EH (cell line): ENCODE measurements at regions not wholly inside any gene's neighbourhood (a gene's known extent, or its start where the extent isn't known, plus 50 kb on each side); places are given as distances from the start of the nearest gene placed in this dataset.
A peak's percentile ranks its signal among the peaks of the same experiment; 100 is the strongest.

Experiments used
- DNase-seq: peaks from one replicate; pipeline ENCODE4 v3.0.0-alpha.2; 2015; ENCODE audit warnings: low read depth

DNA sequence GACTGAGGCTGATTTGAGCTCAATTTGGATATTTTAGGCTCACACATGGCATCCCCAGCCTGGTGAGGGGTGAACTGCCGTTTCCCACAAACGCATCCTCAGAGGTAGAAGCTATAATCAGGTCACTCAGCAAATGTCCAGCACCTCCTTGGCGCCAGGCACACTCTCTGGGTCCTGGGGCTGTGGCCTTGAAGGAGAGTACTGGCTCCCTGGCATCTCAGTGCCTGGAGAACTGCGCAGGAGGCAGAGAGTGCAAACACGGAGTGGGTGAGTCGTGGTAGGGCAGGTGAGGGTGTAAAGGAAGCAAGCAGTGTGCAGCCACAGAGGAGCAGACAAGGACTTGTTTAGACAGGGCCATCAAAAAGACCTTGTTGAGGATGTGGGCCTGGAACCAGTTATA is 224.0 kb upstream of the ZNF32 start:
- DNase-seq = no peak

DNA sequence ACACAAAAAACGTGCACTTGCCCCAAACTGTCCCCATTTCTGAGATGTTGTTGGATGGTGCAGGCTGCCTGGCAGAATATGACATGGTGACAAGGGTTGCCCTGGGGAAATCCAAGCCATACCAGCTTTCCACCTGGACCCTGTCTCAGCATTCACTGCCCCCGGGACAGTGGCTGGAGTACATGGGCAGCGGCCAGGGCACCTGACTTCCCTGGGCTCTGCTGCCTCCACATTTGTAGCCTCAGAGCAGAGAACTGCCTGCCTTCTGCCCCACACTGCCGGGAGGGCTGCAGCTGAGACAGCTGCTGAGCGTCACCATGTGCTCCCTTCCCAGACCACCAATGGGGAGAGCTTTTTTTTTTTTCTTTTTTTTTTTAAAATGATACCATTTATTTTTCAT is 222.9 kb upstream of the ZNF32 start:
- no peak for DNase-seq

DNA sequence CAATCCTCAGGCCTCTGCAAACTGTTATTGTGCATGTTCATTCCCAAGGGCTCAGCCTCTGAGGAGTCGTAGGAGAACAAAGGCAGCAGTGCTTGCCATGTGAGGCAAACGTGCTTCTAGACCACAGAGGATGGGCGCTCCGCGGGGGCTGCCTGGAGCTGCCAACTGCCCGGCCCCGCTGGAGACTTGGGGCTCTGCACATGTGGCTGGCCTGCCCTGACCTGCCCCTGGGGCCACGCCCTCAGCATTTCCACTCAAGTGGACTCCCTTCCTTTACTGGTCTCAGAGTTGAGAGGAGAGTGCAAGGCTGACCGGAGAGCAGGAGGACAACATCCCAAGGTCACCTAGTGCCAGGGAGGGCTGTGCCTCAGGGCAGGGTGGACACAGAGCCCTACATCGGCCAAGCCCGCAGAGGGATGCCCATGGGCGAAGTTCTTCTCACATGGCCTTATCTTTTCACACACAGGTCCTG is 222.3 kb upstream of the ZNF32 start:
- DNase-seq = no peak

DNA sequence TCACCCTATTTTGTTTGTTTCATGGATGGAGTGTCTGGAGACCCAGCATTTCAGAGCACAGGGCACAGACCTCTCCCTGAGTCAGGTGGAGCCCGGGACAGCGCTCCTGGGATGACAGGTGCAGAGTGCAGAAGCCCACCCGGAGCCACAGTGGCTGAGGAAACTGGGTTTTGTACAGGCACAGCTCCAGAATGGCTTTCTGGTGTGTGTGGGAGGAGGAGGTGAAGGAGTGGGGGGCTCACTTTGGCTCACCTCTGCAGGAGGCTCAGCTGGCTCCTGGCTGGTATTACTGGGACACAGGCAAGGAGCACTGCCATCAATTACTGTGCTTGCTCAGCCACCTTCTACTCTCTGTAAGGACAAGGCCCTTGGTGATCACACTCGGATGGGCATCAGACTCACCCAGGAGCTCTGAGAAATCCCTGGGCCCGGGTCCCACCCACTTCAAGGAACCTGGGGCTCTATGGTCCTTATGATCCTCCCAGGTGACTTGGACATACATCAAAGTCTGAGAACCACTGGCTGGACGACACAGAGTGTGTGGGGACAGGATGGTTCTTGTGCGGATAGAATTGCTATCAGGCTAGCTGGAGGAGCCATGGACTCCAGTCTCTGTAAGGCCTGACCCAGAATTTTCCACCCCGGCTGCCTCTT is 221.1 kb upstream of the ZNF32 start:
- DNase-seq = no peak

DNA sequence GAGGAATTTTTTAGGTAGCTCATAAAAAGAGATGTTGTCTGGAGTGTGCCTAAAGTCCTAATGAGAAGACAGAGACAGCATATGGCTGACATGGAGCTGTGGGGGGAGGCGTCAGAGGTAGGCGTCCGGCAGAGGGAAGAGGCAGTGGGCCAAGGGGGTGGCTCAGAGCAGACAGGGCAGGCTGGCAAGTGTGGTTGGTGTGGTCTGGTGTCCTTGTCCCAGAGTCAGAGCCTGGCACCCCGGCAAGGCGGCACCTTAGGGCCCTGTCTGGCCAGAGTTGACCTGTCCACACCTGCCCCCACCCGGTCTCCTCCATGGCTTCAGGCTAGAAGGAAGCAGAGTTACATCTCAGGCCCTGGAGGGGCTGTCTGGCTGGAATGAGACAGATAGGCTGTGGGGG is 220.3 kb upstream of the ZNF32 start:
- no peak for DNase-seq

DNA sequence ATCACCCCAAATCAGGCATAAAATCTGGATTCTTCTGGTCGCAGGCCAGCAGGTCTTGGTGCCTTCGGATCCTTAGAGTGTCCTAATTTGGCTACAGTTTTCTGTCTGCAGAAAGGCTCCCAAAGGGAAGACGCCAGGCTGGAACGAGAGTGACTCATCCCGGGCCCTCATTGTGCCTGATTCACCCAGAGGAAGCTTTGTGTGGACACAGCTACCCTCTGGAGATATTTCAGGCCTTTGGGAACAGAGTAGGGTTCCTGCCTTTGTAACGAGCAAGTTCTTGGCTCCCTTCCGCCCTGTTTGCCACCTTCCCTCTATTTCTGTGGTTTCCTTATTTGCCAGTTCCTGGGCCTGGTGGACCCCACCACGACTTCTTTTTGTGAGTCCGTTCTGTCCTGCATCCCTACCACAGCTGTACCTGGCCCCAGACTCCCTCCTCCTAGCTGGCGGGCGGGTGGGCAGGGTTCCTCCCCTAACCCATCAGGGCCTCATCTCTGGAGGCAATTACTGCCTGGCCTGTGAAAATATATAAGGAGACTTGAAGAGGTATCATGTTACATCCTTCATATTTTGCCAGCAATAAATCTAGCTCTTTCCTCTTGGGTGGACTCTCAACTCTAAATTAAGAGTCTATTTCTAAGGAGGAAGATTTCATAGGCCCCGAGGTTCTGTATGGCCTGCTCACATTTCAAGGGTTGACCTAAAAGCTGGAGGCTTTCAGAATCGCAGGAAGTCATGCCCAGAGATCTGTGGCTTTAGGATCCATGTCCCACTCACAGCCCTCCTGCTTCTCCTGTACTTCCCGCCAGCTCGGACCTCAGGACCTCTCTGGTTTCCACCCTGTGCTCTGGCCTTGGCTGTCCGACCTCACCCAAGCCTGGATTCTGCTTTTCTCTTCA is 219.2 kb upstream of the ZNF32 start:
- peak; percentile 98 for DNase-seq

DNA sequence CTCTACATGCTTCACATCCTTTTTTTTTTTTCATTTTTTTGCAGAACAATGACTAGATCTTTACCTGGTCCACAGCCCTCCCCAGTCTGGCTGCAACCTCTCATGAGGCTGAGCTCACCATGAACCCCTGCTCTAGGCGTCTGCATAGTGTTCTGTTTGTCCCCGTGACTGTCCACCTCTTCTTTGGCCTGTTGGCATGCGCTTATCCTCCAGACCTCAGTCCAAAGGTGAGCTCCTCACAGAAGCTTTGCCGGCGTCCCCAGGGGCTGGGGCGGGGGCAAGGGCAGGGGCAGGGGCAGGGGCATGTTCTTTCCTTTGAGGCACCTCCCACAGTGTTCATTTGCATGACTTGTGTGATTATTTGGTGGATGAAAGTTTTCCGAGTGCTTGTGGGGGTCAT is 218.4 kb upstream of the ZNF32 start:
- no peak for DNase-seq

DNA sequence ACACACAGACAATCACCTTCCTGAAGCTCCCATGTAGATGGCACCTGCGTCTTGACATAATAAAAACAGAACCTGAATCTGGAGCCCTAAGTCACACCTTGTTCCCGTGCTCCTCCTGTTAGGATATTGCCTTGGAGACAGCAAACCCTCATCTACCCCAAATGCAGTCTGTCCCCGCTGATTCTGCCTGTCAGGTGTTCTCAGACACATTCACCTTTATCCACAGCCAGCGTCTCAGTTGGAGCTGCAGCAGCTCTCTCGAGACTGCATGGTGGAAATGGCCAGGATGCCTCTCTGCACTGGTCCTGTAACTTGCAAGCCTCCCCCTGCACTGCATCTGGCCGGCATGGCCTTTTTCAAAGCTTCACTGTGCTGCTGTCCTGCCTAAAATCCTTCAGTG is 218.0 kb upstream of the ZNF32 start:
- no peak for DNase-seq

DNA sequence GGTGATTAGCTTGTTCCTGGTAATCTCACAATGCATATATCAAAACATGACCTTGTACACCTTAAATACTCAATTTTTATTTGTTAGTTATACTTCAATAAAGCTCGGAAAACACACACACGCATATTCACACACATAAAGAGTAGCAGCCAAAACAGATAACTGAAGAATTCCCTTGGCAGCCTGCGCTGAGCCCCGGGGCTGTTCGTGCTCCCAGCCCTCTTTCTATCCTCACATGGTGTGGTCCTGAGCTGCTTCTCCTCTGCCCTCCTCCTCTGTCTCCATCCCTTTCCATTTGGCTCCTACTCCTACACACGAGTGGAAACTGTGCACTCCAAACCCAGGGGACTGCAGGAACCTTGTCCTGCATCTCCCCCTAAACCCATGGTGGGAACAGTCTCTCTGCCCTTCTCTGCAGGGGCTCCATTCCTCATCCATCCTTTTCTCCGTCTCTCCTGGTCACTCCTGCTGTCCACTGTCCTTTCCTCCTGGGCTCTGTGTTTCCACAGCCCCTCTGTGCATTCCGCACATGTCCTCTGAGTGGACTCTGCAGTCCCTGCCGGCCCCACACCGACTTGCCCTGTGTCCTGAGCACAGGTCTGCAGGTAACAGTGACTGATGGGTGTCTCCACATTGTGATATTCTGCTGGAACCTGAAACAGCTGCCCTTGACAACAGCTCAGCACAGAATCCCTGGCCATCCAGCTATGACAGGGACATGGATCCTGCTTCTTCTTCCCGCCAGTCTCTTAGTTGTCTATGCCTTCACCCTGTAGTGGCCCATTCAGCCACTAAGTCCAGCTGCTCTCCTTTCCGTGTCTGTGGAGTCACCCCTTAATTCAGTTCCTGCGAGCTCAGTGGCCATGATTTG is 216.8 kb upstream of the ZNF32 start:
- peak; percentile 81 for DNase-seq

DNA sequence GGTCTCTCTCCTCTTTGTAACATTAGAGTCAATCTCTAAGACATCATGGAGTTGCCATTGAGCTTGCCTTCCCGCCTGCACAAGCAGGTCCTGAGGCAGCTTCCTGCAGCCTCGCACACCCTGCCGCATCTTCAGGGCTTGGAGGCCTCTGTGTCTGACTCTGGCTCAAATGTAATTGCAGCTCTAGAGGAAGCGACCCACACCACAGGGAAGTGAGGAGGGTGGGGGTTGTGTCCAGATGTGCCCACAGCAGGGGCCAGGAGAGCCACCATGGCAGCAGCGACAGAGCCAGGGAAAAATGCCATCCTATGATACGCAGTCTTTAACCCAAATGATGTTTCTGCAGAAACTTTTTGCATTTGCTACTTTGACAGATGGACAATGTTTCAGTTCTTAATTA is 216.0 kb upstream of the ZNF32 start:
- no peak for DNase-seq

DNA sequence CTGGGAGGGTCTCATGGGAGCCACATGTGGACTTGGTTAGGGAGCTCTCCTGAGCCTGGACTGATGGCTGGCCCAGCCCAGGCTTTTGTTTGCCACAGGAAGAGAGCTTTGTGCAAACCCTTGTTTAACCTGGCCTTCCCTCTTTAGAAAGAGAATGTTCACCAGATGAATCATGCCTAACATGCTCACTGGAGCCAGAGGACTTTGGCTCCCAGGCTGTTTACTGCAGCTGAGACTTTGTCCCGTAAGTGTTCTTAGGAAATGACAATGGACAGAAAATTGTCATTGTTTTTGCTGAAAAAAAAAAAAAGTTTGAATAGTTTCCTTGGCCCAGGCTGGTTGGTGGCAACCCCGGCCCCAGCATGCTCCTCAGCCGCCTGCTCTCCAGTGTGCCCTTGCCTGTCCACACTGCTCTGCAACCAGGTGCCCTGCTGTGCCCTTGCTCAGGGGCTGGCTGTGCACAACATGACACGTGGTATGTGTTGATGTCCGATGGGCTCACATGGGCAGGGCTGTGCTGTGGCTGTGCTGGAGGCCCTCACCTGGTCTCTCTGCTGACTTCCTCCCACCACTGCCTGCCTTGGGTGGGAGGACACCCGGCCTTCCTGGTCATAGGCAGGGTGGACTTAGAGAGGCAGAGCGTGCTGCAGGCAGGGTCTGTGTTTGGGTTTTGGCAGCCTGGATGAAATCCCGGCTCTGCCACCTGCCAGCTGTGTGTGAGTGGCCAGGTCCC is 215.3 kb upstream of the ZNF32 start:
- DNase-seq = peak; percentile 91

DNA sequence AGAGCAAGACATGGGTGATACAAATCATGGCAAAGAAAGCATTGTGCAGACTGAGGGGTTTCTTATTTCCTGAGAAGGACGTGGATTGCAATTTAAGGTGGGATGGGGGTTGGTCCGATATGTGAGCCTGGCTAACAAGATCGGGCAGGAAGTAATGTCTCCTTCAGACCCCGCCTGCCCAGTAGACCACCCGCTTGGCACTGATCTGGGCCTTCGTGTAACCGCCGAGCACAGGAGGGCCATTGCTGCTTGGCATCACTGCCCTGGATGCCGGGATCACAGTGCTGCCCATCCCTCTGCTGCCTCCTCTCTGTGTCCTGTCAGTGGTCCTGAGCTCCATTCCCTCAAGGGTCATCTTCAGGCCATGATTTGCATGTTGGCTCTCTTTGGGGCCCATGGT is 214.6 kb upstream of the ZNF32 start:
- DNase-seq = no peak

DNA sequence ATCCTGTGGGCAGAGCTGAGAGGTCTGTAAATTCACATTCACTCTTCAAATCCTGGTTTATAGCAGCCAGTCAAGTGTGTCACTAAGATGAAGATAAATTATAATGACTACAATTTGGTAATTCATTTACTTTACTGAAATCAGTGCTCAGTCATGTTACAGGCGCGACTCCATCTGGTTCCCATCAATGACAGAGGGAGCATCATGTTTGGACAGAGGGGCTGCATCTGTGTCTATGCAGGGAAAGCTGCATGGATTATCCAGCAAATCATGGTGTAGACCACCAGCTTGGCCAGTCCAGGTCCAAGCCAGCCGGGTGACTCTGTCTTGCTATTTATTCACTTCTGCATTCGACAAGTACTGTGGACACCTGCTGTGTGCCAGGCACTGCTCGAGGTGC is 214.1 kb upstream of the ZNF32 start:
- no peak for DNase-seq

DNA sequence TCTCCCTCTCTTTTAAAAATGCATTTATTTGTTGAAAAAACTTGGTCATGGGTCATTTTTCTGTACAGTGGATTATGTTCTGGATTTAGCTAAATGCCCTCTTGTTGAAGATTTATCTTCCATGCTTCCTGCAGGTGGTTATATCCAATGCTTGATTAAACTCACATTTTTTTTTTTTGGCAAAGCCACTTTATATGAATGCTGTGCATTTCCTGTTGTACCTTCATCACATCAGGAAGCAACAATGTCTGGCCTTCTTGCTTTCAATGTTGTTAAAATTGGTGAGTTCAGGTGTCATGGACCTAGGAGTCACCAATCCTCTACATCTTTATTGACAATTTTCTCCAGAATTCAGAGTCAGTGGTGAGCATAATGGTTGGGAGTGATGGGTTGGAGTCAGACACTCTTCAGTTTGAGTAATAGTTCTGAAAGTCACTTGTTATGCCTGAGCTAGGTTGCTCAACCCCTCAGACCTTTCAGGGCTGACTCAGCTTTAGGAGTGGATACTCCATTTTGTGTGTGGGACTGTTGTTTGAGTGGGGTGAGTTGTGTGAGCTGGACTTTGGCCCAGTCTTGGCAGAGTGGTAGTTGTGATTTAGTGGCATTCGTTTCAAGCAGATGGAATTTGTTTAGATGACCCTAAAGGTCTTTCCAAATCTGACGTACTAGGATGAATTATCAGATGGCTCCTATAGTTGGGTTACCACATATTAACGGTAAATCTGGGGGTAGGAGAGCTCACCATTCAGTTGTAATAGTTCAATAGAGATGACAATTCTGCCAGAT is 213.5 kb upstream of the ZNF32 start:
- DNase-seq = peak; percentile 98

DNA sequence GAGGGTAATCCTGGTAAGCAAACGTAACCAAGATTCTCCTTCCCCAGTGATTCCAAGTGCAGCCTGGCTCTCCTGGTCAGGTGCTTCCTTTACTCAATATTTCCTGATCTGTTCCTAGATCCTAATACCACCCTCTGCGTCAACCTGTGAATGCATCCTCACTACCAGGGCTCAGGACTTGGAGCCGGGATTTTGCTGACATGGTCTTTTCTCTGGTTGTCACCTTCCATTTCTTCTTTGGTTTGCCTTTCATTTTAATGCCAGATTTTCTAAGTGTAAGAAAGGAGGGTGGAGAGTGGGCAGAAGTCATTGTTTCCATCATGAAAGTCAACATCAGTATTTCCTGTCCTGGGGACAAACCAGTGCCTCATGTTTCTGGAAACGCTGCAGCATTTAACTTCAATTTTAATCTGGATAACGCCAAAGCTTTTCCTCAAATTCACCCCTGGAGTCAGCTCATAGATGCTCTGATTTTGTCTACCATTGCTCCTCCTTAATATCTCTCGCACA is 210.4 kb upstream of the ZNF32 start:
- no peak for DNase-seq

DNA sequence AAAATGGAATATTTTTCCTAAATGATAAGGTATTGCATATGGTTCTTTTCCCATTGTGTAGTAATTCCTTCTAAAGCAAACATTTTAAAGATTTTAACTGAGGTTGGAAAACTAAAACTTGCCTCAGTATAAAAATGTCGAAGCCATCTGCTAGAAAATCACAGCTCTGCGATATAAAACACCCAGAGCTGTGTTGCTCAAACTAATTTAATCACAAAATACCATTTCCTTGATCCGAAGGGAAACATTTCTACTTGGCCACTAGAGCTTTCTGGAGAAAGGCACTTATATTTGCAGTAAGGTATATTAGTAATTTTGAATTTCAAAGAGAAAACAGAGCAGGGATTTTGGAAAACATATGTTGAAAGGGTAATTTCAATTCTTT is 209.2 kb upstream of the ZNF32 start:
- DNase-seq = no peak

DNA sequence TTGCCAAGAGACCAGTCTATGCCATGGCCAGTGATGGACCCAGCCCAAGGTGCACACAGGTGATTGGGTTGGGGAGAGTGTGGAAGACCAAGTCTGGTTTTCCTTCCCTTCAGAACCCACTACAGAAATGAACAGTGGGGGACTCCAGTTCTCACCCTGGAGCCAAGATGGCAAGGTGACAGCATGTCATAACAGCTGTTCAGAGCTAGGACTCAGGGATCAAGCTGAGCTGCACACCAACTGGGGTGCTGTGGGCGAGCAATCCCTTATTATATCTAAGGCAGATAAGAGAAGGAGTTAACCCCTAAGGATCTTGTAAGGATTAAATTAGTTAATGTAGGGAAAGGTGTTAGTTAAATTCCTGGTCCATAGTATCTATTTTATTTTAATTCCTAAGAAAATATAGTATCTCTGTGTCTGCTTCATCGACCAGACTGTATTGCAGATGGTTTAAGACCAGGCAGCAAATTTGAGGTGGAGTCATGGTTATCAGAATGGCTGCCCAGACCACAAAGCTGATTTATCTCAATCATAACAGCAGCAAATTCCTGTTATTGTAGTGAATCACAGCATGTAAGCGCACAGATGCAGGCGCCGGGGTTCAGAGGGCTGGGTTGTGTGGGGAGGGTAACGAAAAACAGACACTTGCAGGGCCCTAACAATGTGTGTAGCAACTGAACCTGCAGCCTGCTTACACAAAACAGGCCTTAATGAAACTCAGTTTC is 208.7 kb upstream of the ZNF32 start:
- peak; percentile 91 for DNase-seq

DNA sequence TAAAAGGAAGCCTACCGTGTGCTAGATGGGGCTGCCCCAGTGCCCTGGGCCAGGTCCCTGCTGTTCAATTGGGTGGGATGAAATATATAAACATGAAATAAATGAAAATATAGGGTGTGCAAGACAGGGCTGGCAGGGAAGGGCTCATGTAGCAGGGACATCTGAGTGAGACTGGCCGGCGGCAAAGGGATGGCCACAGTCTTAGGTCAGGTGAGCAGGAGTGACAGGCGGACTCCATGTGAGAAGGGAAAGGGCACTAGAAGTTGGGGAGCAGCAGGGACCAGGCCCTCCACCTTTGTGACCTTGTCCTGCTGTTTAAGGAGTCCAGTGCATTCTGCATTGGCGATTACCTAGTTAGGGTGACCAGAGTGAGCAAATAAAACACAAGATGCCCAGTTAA is 207.6 kb upstream of the ZNF32 start:
- no peak for DNase-seq

DNA sequence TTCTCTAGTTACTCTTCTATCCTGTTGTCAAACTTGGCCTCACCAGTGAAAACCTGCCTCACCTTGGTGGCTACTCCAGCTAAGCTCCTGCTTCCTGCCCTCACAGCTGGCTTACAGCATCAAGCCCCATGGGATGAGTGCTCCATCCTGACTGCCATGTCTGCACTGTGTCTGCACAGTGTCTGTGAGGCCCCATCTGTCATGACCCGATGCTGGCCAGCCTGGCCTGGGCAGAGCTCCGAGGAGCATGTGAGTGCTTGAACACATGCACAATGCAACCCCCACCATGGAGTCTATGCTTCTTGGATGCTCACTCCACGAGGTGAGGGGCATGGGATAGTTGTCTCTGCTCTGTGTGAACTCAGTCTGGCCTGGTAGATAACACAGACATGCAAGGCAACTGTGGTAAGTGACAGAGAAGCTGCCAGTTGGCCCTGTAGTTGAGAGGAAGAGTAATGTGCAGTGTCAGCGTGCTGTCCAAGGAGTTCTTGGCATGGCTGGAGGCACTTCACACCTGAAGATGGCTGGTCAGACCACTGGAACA is 207.1 kb upstream of the ZNF32 start:
- DNase-seq = no peak

DNA sequence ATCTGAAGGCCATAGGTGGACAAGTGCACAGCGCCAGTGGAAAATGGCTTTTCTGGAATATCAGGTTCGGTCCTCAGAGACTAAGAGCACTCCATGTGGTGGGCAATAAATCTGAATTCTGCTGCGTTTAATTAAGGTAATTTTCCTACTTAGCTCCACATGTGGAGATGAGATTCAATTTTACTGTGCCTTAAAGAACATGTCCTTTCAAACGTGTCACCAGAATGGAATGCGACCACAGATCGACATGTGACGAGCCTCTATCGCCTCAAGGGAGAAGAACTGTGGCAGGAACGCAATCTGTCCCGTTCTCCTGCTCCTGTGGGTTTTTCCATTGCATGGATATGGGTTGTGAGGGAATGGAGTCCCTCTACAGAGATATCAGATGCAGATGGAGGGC is 205.3 kb upstream of the ZNF32 start:
- peak; percentile 98 for DNase-seq
